BJ (cell line): ENCODE measurements at regions not wholly inside any gene's neighbourhood (a gene's known extent, or its start where the extent isn't known, plus 50 kb on each side); places are given as distances from the start of the nearest gene placed in this dataset.

Source experiments
- CTCF ChIA-PET: fragments of 350-600 bp; formaldehyde crosslinking; extraction: SDS; loops from one replicate; lab custom pipeline; 2021; ENCODE audit warnings: antibody characterized with exemption, inconsistent platforms; lab: Yijun Ruan, JAX
- POLR2A ChIA-PET: fragments of 300-600 bp; sonication (Branson Sonifier 250); formaldehyde crosslinking; extraction: SDS; loops from one replicate; lab custom pipeline; 2021; ENCODE audit warnings: antibody characterized with exemption; lab: Charles Lee
- DNase-seq: peaks from one replicate; pipeline ENCODE4 v3.0.0-alpha.2; 2011; ENCODE audit warnings: low read depth
- H3K27me3 ChIP-seq: 2 replicates; pipeline ENCODE4 v1.6.0; 2011; ENCODE audit warnings: low read length; ENCODE audit not compliant: control insufficient read depth, insufficient read depth
- H3K36me3 ChIP-seq: 2 replicates; pipeline ENCODE4 v1.5.1; 2011; ENCODE audit warnings: low read length; ENCODE audit not compliant: control insufficient read depth, insufficient read depth
- H3K4me3 ChIP-seq: 2 replicates; pipeline ENCODE4 v1.5.1; 2011; ENCODE audit warnings: low read depth, mild to moderate bottlenecking, control low read depth, low read length
- TF ChIP-seq, protein P1 (sequence below): IDR thresholded peaks from 2 replicates; pipeline ENCODE4 v1.5.1; 2011; ENCODE audit warnings: low read depth, mild to moderate bottlenecking, control low read depth, inconsistent platforms, low read length, moderate library complexity; ENCODE audit not compliant: insufficient read depth

DNA sequence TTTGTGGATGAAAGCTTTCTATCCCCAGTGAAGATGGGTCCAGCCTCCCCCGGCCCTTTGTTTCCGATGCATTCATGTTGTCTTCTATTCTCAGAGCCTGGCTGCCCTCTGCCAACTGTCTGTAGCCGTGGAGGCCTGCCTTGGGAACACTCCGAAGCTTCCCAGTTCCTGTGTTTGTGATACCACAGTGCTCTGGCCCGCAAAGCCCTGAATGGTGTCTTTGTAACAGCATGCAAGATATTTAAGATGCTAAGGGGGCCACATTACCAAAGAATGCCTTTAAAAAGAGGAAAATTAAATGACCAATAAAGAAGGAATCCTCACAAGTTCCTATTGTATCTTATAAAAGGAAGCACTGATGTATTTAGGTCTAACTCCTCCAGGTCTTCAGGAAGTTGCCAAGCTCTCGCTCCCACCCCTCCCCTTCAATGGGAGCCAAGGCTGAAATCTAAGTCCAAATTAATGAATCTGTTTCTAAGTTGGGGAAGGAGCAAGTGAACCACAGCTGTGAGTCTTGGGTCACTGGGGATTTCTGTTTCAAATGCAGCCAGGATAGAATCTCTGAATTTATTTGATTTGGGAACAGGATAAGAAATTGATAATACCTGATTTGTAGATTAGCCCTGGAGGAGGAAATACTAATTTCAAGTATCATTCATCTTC lies 596.1 kb downstream of the QKI start:
- Histone ChIP-seq H3K27me3 (no peaks in the 10 kb centered on the region), H3K36me3 (no peaks in the 10 kb centered on the region), H3K4me3 (no peak overlapping the region)
- no peak for DNase-seq
- ChIA-PET POLR2A (no interaction called here), CTCF (no interaction called here)
- TF ChIP-seq, protein P1, sequence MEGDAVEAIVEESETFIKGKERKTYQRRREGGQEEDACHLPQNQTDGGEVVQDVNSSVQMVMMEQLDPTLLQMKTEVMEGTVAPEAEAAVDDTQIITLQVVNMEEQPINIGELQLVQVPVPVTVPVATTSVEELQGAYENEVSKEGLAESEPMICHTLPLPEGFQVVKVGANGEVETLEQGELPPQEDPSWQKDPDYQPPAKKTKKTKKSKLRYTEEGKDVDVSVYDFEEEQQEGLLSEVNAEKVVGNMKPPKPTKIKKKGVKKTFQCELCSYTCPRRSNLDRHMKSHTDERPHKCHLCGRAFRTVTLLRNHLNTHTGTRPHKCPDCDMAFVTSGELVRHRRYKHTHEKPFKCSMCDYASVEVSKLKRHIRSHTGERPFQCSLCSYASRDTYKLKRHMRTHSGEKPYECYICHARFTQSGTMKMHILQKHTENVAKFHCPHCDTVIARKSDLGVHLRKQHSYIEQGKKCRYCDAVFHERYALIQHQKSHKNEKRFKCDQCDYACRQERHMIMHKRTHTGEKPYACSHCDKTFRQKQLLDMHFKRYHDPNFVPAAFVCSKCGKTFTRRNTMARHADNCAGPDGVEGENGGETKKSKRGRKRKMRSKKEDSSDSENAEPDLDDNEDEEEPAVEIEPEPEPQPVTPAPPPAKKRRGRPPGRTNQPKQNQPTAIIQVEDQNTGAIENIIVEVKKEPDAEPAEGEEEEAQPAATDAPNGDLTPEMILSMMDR: no peak

DNA sequence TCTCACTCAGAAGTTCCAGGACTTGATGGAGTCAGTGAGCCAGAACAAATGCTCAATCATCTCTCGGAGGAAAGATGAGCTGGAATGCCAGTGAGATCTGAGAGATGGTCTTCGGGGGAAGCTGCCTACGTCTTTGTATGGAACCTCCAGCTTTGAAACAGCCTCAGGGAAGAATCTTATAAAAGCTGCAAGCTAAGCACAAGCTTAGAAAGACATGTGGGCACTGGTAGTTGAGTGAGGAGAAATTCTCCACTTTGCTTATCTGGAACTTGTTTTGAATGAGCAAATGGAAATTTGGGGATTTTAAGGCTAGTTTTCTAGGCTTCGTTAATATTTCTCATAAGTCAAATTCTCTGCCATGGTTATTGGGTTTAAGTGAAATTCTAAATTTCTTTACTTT lies 594.4 kb downstream of the QKI start:
- no peak overlapping the region for H3K4me3 ChIP-seq
- ChIA-PET CTCF (no interaction called here), POLR2A (no interaction called here)
- no peaks in the 10 kb centered on the region for H3K36me3 ChIP-seq
- no peaks in the 10 kb centered on the region for H3K27me3 ChIP-seq
- no peak for DNase-seq
- TF ChIP-seq, protein P1: no peak

DNA sequence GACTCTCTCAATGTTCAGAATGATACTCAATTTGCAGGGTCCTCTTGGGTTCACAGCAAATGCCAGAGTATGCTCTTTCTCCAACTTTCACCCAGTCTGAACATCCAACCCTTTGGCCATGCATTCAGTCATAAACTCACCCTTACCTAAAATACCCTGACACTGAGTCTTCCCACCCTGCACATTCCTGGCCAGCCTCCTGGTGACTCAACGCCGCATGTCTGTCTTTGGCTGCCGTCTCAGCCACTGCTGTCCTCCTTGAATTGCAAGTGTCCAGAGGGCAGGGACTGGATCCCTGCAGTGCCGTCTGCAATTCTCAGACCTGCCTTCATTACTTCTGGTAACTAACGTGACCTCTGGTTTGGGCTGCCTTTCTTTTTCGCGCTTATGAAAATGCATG lies 593.4 kb downstream of the QKI start:
- Histone ChIP-seq H3K27me3 (no peaks in the 10 kb centered on the region), H3K4me3 (no peak overlapping the region), H3K36me3 (no peaks in the 10 kb centered on the region)
- DNase-seq: no peak
- TF ChIP-seq, protein P1: no peak
- ChIA-PET POLR2A (no interaction called here), CTCF (no interaction called here)

DNA sequence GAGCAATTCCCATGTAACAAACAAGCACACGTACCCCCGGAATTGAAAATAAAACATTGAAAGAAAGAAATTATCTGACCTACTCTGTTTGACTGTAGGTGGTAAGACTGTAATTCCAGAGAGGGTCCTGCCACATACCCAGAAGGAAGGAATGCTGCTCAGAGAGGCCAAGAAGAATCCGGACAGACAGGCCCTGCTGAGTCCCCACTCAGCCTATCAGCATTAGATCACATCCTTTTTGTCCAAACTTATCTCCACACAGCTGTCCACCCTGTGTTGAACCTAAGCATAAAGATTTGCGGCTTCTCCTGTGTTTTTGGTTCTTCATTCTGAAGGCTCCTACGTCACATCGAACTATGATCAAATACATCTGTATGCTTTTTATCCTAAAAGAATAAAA lies 591.9 kb downstream of the QKI start:
- DNase-seq: no peak
- Histone ChIP-seq H3K27me3 (no peaks in the 10 kb centered on the region), H3K4me3 (no peak overlapping the region), H3K36me3 (no peaks in the 10 kb centered on the region)
- ChIA-PET POLR2A (no interaction called here), CTCF (no interaction called here)
- TF ChIP-seq, protein P1: no peak

DNA sequence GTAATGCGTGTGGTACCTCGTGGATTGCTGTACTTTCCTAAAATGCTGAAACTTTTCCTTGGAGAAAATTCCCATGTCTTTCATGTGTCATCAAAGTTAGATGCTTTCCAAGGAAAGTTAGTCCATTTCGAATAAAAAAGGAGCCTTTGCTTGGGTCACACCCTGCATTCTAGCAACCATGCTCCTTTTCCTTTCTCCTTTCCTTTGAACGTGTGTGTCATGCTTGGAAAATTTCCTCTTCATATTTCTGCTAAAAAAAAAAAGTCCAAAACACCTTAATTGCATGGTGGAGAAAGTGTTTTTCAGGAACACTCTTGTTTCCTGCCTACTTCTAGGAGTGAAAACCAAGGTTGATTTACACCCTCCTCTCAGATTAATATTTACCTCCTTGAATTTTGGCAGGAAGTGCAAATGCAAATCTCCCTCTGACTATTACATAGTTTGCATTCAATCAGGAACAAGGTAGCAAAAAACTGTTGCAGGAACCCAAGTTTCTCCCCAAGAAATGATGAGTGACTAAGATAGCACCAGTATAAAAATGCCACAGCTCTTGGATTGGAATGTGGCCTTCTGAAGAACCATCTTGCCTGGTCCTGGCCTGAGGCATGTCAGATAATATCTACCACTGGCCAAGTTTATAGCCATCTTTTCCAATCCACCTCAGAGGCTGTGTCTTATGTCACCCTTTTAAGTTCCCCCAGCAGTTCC lies 590.6 kb downstream of the QKI start:
- H3K36me3 ChIP-seq: no peaks in the 10 kb centered on the region
- POLR2A ChIA-PET: no interaction called here
- no peaks in the 10 kb centered on the region for H3K27me3 ChIP-seq
- CTCF ChIA-PET: no interaction called here
- no peak for DNase-seq
- TF ChIP-seq, protein P1: no peak
- no peak overlapping the region for H3K4me3 ChIP-seq
